ENCODE measurements at regions not wholly inside any gene's neighbourhood (a gene's known extent, or its start where the extent isn't known, plus 50 kb on each side); places are given as distances from the start of the nearest gene placed in this dataset.
"Not testable (repeated sequence)": the region's sequence is repeated elsewhere in the genome, so short reads cannot be mapped to it uniquely, and the experiment has no call there.

GRCh38 chr5:67728326-67728890, 487.1 kb upstream of the PIK3R1 start:
- H3K27me3 ChIP-seq (replicated peaks; ENCODE audit: insufficient read depth): no peaks in the 10 kb centered on the region
- no peak for DNase-seq (ENCODE audit: low spot score)
- no peak overlapping the region for H3K27ac ChIP-seq
- peaks cover 0 to 28% of the 10 kb centered on the region in 2 donors for H3K4me1 ChIP-seq (ENCODE audit: control insufficient read depth in 1 of 2, low read depth in 2 of 2)
- no peak overlapping the region for H3K4me3 ChIP-seq
- TF ChIP-seq CTCF (IDR thresholded peaks at IDR 0.05): no peak
- ATAC-seq (ENCODE audit: insufficient number of reproducible peaks, low FRiP score, low read depth): no peak
- H3K9me3 ChIP-seq: no peaks in the 10 kb centered on the region
- H3K36me3 ChIP-seq: no peaks in the 10 kb centered on the region

- ATAC-seq (ENCODE audit: insufficient number of reproducible peaks, low FRiP score, low read depth) (no peak), DNase-seq (ENCODE audit: low spot score) (no peak)
- no peak for TF ChIP-seq CTCF (IDR thresholded peaks at IDR 0.05)
- Histone ChIP-seq H3K27me3 (replicated peaks; ENCODE audit: insufficient read depth) (no peaks in the 10 kb centered on the region), H3K4me1 (ENCODE audit: control insufficient read depth in 1 of 2, low read depth in 2 of 2) (peaks cover 0 to 22% of the 10 kb centered on the region in 2 donors), H3K36me3 (no peaks in the 10 kb centered on the region), H3K9me3 (no peaks in the 10 kb centered on the region), H3K4me3 (no peak overlapping the region), H3K27ac (no peak overlapping the region)
These were observed 490.0 kb upstream of the PIK3R1 start for GRCh38 chr5:67725604-67726003.

- Histone ChIP-seq H3K4me1 (ENCODE audit: control insufficient read depth in 1 of 2, low read depth in 2 of 2) (peaks cover 0 to 22% of the 10 kb centered on the region in 2 donors), H3K9me3 (no peaks in the 10 kb centered on the region), H3K36me3 (no peaks in the 10 kb centered on the region), H3K27me3 (replicated peaks; ENCODE audit: insufficient read depth) (no peaks in the 10 kb centered on the region), H3K4me3 (no peak overlapping the region), H3K27ac (peak overlapping the region; percentile 8 to 40)
- ATAC-seq (ENCODE audit: insufficient number of reproducible peaks, low FRiP score, low read depth) (no peak), DNase-seq (ENCODE audit: low spot score) (no peak)
- no peak for TF ChIP-seq CTCF (IDR thresholded peaks at IDR 0.05)
These were observed 491.0 kb upstream of the PIK3R1 start for GRCh38 chr5:67724412-67725135.

- H3K27me3 ChIP-seq (replicated peaks; ENCODE audit: insufficient read depth): no peaks in the 10 kb centered on the region
- no peaks in the 10 kb centered on the region for H3K36me3 ChIP-seq
- H3K9me3 ChIP-seq: no peaks in the 10 kb centered on the region
- H3K4me3 ChIP-seq: no peak overlapping the region
- peaks cover 0 to 22% of the 10 kb centered on the region in 2 donors for H3K4me1 ChIP-seq (ENCODE audit: control insufficient read depth in 1 of 2, low read depth in 2 of 2)
- no peak for DNase-seq (ENCODE audit: low spot score)
- no peak for TF ChIP-seq CTCF (IDR thresholded peaks at IDR 0.05)
- H3K27ac ChIP-seq: no peak overlapping the region
- ATAC-seq (ENCODE audit: insufficient number of reproducible peaks, low FRiP score, low read depth): no peak
These were observed 491.7 kb upstream of the PIK3R1 start for GRCh38 chr5:67723873-67724272.

- not testable (repeated sequence) for ATAC-seq (ENCODE audit: insufficient number of reproducible peaks, low FRiP score, low read depth)
These were observed 493.0 kb upstream of the PIK3R1 start for GRCh38 chr5:67722582-67722981.

More at GRCh38 chr5:67722582-67722981, 493.0 kb upstream of the PIK3R1 start:
- not testable (repeated sequence) for DNase-seq (ENCODE audit: low spot score); H3K27ac ChIP-seq; H3K4me3 ChIP-seq; H3K27me3 ChIP-seq (replicated peaks; ENCODE audit: insufficient read depth); H3K9me3 ChIP-seq; H3K36me3 ChIP-seq
- peaks cover 0 to 22% of the 10 kb centered on the region in 2 donors for H3K4me1 ChIP-seq (ENCODE audit: control insufficient read depth in 1 of 2, low read depth in 2 of 2)
